ACC112 (cell line): ENCODE measurements at regions not wholly inside any gene's neighbourhood (a gene's known extent, or its start where the extent isn't known, plus 50 kb on each side); places are given as distances from the start of the nearest gene placed in this dataset.

ENCODE experiments used
- H2AFZ ChIP-seq: fragments of 200-600 bp; sonication (generic); one replicate; pipeline ENCODE4 v1.6.0; 2017; ENCODE audit warnings: antibody characterized with exemption, low read length; ENCODE audit not compliant: unreplicated experiment
- H3K27ac ChIP-seq: fragments of 200-600 bp; sonication (generic); 2 replicates; pipeline ENCODE4 v1.5.1; 2014; ENCODE audit warnings: low read depth, mild to moderate bottlenecking, antibody characterized with exemption, low read length, moderate library complexity
- H3K27me3 ChIP-seq: fragments of 200-600 bp; sonication (generic); 2 replicates; pipeline ENCODE4 v1.6.1; 2014; ENCODE audit warnings: mild to moderate bottlenecking, antibody characterized with exemption, low read length, moderate library complexity, mixed read lengths; ENCODE audit not compliant: insufficient read depth
- H3K36me3 ChIP-seq: fragments of 200-600 bp; sonication (generic); 2 replicates; pipeline ENCODE4 v1.6.1; 2016; ENCODE audit warnings: mild to moderate bottlenecking, antibody characterized with exemption, low read length, moderate library complexity, mixed read lengths; ENCODE audit not compliant: insufficient read depth
- H3K4me1 ChIP-seq: fragments of 200-600 bp; sonication (generic); one replicate; pipeline ENCODE4 v1.6.1; 2016; ENCODE audit warnings: low read length, mixed read lengths; ENCODE audit not compliant: insufficient read depth, unreplicated experiment, control insufficient read depth
- H3K4me3 ChIP-seq: fragments of 200-600 bp; sonication (generic); 2 replicates; pipeline ENCODE4 v1.5.1; 2014; ENCODE audit warnings: mild to moderate bottlenecking, low read depth, low read length
- H3K79me2 ChIP-seq: fragments of 200-600 bp; sonication (generic); one replicate; pipeline ENCODE4 v1.6.0; 2016; ENCODE audit warnings: low read length; ENCODE audit not compliant: control insufficient read depth, unreplicated experiment, insufficient read depth

DNA sequence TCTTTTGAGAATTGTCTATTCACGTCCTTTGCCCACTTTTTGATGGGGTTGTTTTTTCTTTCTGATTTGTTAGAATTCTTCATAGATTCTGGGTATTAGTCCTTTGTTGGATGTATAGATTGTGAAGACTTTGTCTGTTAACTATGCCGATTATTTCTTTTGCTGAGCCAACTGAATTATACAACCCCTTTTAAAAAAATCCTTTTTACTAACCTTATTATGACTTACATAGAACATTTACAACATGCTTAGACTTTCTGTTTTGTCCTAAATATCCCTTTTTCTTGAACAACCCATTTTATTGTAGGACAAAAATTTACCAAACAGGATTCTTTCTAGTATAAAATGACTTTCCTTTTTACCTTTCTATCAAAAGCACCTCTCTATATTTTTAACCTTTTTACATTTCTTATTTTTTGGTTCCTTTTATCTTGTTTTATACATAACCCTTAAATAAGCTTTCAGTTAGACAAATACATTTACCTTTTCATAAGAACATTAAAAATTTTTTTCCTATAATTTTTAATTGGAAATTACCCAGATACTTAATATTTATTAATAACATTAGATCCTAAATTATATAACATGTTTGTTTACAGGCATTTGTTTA lies 70.4 kb upstream of the TTLL7 start:
- Histone ChIP-seq H3K36me3 (no peaks in the 10 kb centered on the region; the same call in 1 of the 2 replicates), H3K4me3 (no peak overlapping the region), H2AFZ (no peak overlapping the region), H3K27ac (no peak overlapping the region), H3K4me1 (no peaks in the 10 kb centered on the region), H3K79me2 (no peaks in the 10 kb centered on the region), H3K27me3 (no peaks in the 10 kb centered on the region)

GRCh38 chr1:84062496-84062895 lies 63.6 kb upstream of the TTLL7 start:
- Histone ChIP-seq H3K27me3 (no peaks in the 10 kb centered on the region), H3K27ac (no peak overlapping the region), H3K79me2 (no peaks in the 10 kb centered on the region), H3K4me1 (no peaks in the 10 kb centered on the region), H2AFZ (no peak overlapping the region), H3K36me3 (no peaks in the 10 kb centered on the region), H3K4me3 (no peak overlapping the region)

DNA sequence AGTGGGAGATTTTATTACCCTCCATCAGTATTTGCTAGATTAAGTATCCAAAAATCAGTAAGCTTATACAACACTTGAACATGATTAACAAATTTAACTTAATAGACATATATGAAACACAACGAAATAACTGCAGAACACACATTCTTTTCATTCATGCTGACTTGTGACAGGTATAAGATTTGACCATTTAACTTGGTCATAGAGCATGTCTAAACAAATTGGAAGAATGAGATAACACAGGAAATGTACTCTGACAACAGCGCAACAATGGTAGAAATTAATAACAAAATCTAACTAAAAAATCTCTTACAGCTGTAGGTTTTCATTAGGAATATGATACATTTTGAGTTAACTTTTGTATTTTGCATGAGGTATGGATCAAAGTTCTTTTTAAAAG lies 62.4 kb upstream of the TTLL7 start:
- Histone ChIP-seq H2AFZ (no peak overlapping the region), H3K36me3 (no peaks in the 10 kb centered on the region), H3K4me3 (no peak overlapping the region), H3K27me3 (no peaks in the 10 kb centered on the region), H3K27ac (no peak overlapping the region), H3K79me2 (no peaks in the 10 kb centered on the region), H3K4me1 (no peaks in the 10 kb centered on the region)

GRCh38 chr1:84060781-84061180 lies 61.8 kb upstream of the TTLL7 start:
- H3K4me3 ChIP-seq, result no peak overlapping the region
- H3K79me2 ChIP-seq, result no peaks in the 10 kb centered on the region
- no peak overlapping the region for H3K27ac ChIP-seq
- H3K4me1 ChIP-seq, result no peaks in the 10 kb centered on the region
- no peaks in the 10 kb centered on the region for H3K27me3 ChIP-seq
- no peak overlapping the region for H2AFZ ChIP-seq
- H3K36me3 ChIP-seq, result no peaks in the 10 kb centered on the region

DNA sequence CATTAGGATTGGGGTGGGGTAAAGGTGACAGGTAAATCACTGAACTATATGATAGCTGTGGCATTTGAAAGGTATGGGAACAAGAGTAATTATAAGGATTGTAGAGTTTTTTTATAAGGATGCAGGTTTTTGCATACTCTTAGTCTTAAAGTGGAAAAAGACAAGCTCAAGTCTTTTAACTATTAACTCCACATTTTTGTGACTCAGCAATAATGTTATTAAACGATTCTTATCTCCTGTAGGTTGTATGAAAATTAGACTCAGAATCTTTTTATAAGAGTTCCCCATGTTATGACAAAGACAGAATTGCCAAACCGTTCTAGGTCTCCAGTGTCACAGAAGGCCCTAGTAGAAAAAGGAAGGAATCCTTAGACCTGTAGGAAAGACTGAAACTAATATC lies 49.9 kb upstream of the TTLL7 start:
- Histone ChIP-seq H3K27me3 (no peaks in the 10 kb centered on the region), H3K36me3 (no peaks in the 10 kb centered on the region), H2AFZ (no peak overlapping the region), H3K27ac (no peak overlapping the region), H3K4me3 (no peak overlapping the region), H3K4me1 (no peaks in the 10 kb centered on the region), H3K79me2 (no peaks in the 10 kb centered on the region)
